ENCODE measurements at regions not wholly inside any gene's neighbourhood (a gene's known extent, or its start where the extent isn't known, plus 50 kb on each side); places are given as distances from the start of the nearest gene placed in this dataset.

GRCh38 chr14:80378084-80378690 lies 166.9 kb upstream of the DIO2 start:
- DNase-seq, result no peak

GRCh38 chr14:80364816-80365215 lies 153.5 kb upstream of the DIO2 start:
- DNase-seq, result no peak

GRCh38 chr14:80364274-80364673 lies 153.0 kb upstream of the DIO2 start:
- DNase-seq, result no peak

GRCh38 chr14:80358112-80358511 lies 146.8 kb upstream of the DIO2 start:
- DNase-seq, result no peak

- peak in 1 of 2 experiments; percentile 21 for DNase-seq
Measured at GRCh38 chr14:80356413-80356812, 145.1 kb upstream of the DIO2 start.

- peak; percentile 58 to 62 for DNase-seq
Measured at GRCh38 chr14:80354860-80355581, 143.7 kb upstream of the DIO2 start.

- DNase-seq, result no peak
Measured at GRCh38 chr14:80352471-80352870, 141.2 kb upstream of the DIO2 start.

GRCh38 chr14:80350707-80351106 lies 139.4 kb upstream of the DIO2 start:
- DNase-seq, result no peak

- no peak for DNase-seq
Measured at GRCh38 chr14:80346395-80346794, 135.1 kb upstream of the DIO2 start.

GRCh38 chr14:80344208-80344607 lies 132.9 kb upstream of the DIO2 start:
- DNase-seq, result no peak

GRCh38 chr14:80336608-80337106 lies 125.4 kb upstream of the DIO2 start:
- DNase-seq, result no peak

- no peak for DNase-seq
Measured at GRCh38 chr14:80325688-80326087, 114.4 kb upstream of the DIO2 start.

GRCh38 chr14:80325112-80325511 lies 113.8 kb upstream of the DIO2 start:
- DNase-seq, result no peak

- DNase-seq, result no peak
Measured at GRCh38 chr14:80324649-80325048, 113.3 kb upstream of the DIO2 start.

GRCh38 chr14:80323038-80323665 lies 111.8 kb upstream of the DIO2 start:
- DNase-seq, result no peak

- DNase-seq, result no peak
Measured at GRCh38 chr14:80316441-80316840, 105.1 kb upstream of the DIO2 start.

GRCh38 chr14:80315681-80316080 lies 104.4 kb upstream of the DIO2 start:
- no peak for DNase-seq

GRCh38 chr14:80313806-80314205 lies 102.5 kb upstream of the DIO2 start:
- DNase-seq, result no peak

- DNase-seq, result no peak
Measured at GRCh38 chr14:80310938-80311750, 99.8 kb upstream of the DIO2 start.

GRCh38 chr14:80304125-80304766 lies 92.9 kb upstream of the DIO2 start:
- DNase-seq, result no peak

GRCh38 chr14:80300351-80300750 lies 89.0 kb upstream of the DIO2 start:
- DNase-seq, result no peak

GRCh38 chr14:80298491-80299017 lies 87.2 kb upstream of the DIO2 start:
- DNase-seq, result no peak

Measured in NCI-H1930 (cell line).